ENCODE measurements at regions not wholly inside any gene's neighbourhood (a gene's known extent, or its start where the extent isn't known, plus 50 kb on each side); places are given as distances from the start of the nearest gene placed in this dataset.

GRCh38 chr1:238334170-238334569 is 443.4 kb upstream of the ZP4 start:
- TF ChIP-seq TAF1 (IDR thresholded peaks at IDR 0.05; ENCODE audit: low read depth) (no peak), REST (IDR thresholded peaks at IDR 0.05; ENCODE audit: borderline replicate concordance) (no peak), EZH2 (IDR thresholded peaks at IDR 0.05; ENCODE audit: borderline replicate concordance, insufficient read depth, low read length, poor library complexity, severe bottlenecking) (no peak), EP300 (conservative IDR thresholded peaks at IDR 0.05; ENCODE audit: poor library complexity, severe bottlenecking) (no peak), RAD21 (conservative IDR thresholded peaks at IDR 0.05) (no peak), CTCF (IDR thresholded peaks at IDR 0.05; ENCODE audit: poor library complexity, severe bottlenecking) (no peak), POLR2AphosphoS5 (IDR thresholded peaks at IDR 0.05) (no peak)

Measured in neural cell (in vitro differentiated cells).